ENCODE measurements at regions not wholly inside any gene's neighbourhood (a gene's known extent, or its start where the extent isn't known, plus 50 kb on each side); places are given as distances from the start of the nearest gene placed in this dataset.
"Not testable (repeated sequence)": the region's sequence is repeated elsewhere in the genome, so short reads cannot be mapped to it uniquely, and the experiment has no call there.

DNA sequence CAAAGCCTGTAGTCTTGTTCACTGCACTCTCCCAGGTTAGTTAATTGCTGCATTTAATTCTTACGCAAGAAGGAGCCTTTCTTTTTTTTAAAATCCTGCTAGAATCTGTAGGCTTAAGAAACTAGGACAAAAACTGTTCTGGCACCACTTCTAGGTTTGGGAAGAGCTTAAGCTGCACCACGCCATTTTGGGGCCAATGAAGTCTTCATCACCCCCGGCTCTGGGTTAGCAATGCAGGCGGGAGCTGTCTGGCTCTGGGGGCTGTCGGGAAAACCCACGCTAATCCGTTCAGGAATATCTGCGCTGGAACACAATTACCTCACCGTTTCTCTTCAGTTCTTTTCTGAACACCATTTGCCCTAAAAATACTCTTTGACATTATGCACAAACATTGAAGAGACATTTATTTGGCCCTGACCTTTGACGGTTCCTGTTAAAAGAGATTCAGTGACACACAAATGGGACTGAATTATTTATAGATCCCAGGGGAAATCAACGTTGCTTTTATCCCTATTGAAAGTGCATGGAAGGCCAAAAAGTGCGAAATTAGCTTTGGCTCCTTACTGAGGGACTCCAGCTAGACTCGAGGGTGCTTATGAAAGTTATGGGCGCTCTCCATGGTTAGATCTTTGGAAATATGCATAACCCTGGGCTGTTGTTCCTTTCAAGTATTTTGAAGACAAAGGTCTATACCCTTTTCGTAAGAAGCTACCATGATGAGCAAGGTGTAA, 249.2 kb downstream of the HAPSTR1 start:
- TF ChIP-seq, protein P1, sequence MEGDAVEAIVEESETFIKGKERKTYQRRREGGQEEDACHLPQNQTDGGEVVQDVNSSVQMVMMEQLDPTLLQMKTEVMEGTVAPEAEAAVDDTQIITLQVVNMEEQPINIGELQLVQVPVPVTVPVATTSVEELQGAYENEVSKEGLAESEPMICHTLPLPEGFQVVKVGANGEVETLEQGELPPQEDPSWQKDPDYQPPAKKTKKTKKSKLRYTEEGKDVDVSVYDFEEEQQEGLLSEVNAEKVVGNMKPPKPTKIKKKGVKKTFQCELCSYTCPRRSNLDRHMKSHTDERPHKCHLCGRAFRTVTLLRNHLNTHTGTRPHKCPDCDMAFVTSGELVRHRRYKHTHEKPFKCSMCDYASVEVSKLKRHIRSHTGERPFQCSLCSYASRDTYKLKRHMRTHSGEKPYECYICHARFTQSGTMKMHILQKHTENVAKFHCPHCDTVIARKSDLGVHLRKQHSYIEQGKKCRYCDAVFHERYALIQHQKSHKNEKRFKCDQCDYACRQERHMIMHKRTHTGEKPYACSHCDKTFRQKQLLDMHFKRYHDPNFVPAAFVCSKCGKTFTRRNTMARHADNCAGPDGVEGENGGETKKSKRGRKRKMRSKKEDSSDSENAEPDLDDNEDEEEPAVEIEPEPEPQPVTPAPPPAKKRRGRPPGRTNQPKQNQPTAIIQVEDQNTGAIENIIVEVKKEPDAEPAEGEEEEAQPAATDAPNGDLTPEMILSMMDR (conservative IDR thresholded peaks at IDR 0.05; ENCODE audit: low read depth, low read length): no peak
- DNase-seq (ENCODE audit: low read depth): no peak
- no peak overlapping the region for H3K4me3 ChIP-seq (ENCODE audit: low read depth, low read length)

DNA sequence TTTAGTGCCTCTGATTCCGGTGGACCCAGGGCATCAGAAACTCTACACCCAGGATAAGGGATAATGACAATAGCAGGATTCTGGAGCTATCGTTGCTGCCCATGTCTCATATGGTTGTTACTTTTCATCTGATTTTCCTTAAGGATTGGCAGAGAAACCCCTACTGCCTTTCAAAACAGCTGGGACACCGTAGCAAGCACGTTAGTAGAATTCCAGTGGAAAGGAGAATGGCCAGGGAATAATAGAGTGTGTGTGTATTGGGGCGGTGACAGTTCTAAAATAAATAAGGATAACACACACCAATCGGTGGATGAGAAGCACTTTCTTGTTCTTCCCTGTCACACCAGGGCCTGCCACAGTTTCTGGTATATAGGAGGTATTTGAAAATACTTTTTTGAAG, 251.8 kb downstream of the HAPSTR1 start:
- TF ChIP-seq, protein P1 (conservative IDR thresholded peaks at IDR 0.05; ENCODE audit: low read depth, low read length): no peak
- no peak for DNase-seq (ENCODE audit: low read depth)
- H3K4me3 ChIP-seq (ENCODE audit: low read depth, low read length): no peak overlapping the region

DNA sequence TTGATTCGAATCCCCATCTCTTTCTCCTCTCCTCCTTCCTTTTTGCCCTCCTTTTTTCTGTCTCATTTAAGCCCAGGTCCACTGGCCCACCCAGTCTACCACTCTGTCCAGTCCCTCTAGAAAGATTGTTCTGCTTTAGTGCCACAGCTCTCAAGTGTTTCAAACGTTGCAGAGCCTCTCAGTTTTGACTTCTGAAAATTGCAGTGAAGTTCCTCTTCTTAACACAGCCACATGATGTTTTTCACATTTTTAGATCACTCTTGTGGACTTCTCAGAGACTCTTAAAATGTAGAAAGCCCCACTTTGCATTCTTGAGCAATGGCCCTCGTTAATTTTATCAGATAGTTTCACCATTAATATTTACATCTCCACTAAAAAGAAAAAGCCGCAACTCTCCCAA, 253.1 kb downstream of the HAPSTR1 start:
- DNase-seq (ENCODE audit: low read depth): no peak
- H3K4me3 ChIP-seq (ENCODE audit: low read depth, low read length): no peak overlapping the region
- TF ChIP-seq, protein P1 (conservative IDR thresholded peaks at IDR 0.05; ENCODE audit: low read depth, low read length): no peak

DNA sequence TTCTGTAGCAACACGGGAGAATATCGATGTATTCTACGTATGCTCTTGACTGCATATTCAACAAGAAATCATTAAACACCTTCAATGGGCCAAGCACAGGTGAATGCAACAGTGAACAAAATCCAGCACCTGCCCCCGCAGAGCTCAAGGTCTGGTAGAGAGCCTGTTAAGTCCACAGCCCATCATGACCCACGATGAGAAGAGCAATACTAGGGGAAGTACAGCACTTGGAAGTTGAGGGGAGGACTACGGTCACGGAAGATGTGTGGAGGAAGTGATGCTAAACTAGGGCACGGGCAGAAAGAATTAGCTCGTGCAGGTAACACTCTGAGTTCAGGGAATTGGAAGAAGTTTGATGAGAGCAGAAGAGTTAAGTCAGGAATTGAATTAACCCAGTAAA, 253.6 kb downstream of the HAPSTR1 start:
- TF ChIP-seq, protein P1 (conservative IDR thresholded peaks at IDR 0.05; ENCODE audit: low read depth, low read length): no peak
- H3K4me3 ChIP-seq (ENCODE audit: low read depth, low read length): no peak overlapping the region
- no peak for DNase-seq (ENCODE audit: low read depth)

DNA sequence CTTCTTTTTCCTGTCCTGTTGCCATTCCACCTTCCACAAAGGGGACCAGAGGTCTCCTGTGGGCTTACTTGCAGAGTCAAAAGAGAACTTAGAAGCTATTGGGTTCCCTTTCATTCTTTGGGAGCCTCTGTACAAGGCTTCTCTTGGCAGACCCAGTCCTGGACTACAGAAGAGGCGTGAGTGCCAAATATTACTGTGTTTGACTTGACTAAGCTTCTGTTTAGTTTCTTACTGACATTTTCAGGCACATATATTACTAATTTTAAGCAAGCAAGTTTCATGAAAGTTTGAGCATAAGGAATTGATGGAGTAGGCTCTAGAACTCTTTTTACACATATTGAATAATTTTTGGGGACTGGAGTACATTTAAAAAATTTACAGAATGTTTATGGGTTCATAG, 254.4 kb downstream of the HAPSTR1 start:
- H3K4me3 ChIP-seq (ENCODE audit: low read depth, low read length): no peak overlapping the region
- TF ChIP-seq, protein P1 (conservative IDR thresholded peaks at IDR 0.05; ENCODE audit: low read depth, low read length): no peak
- DNase-seq (ENCODE audit: low read depth): no peak

DNA sequence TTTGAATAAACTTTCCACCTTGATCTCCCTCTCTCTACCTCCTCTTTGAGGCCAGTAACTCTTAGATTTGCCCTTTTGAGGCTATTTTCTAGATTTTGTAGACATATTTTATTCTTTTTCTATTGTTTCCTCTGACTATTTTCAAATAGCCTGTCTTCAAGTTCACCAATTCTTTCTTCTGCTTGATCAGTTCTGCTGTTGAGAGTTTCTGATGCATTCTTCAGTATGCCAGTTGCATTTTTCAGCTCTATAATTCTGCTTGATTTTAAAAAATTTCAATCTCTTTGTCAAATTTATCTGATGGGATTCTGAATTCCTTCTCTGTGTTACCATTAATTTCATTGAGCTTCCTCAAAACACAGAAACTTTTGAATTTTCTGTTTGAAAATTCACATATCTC, 257.5 kb downstream of the HAPSTR1 start:
- H3K4me3 ChIP-seq (ENCODE audit: low read depth, low read length): no peak overlapping the region
- DNase-seq (ENCODE audit: low read depth): no peak
- TF ChIP-seq, protein P1 (conservative IDR thresholded peaks at IDR 0.05; ENCODE audit: low read depth, low read length): no peak

DNA sequence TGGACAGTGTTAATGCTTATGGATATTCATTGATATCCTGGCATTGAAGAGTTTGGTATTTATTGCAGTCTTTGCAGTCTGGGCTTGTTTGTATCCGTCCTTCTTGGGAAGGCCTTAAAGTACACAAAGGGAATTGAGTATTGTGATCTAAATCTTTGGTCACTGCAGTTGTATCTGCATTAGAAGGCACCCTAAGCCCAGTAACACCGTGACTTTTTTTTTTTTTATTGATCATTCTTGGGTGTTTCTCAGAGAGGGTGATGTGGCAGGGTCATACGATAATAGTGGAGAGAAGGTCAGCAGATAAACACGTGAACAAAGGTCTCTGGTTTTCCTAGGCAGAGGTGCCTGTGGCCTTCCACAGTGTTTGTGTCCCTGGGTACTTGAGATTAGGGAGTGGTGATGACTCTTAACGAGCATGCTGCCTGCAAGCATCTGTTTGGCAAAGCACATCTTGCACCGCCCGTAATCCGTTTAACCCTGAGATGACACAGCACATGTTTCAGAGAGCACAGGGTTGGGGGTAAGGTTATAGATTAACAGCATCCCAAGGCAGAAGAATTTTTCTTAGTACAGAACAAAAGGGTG, 258.0 kb downstream of the HAPSTR1 start:
- not testable (repeated sequence) for H3K4me3 ChIP-seq (ENCODE audit: low read depth, low read length); DNase-seq (ENCODE audit: low read depth)

DNA sequence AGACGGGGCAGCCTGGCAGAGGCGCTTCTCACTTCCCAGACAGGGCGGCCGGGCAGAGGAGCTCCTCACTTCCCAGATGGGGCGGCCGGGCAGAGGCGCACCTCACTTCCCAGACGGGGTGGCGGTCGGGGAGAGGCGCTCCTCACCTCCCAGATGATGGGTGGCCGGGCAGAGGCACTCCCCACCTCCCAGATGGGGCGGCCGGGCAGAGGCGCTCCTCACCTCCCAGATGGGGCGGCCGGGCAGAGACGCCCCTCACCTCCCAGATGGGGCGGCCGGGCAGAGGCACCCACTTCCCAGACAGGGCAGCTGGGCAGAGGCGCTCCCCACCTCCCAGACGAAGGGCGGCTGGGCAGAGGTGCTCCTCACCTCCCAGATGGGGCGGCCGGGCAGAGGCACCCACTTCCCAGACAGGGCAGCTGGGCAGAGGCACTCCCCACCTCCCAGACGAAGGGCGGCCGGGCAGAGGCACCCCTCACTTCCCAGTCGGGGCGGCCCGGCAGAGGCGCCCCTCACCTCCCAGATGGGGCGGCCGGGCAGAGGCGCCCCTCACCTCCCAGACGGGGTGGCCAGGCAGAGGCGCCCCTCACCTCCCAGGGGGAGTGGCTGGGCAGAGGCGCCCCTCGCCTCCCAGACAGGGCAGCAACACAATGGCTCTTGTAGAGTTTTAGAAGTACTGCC, 258.8 kb downstream of the HAPSTR1 start:
- H3K4me3 ChIP-seq (ENCODE audit: low read depth, low read length); DNase-seq (ENCODE audit: low read depth): not testable (repeated sequence)

Data from choroid plexus epithelial cell (primary cell).